GM08714 (cell line): ENCODE measurements at regions not wholly inside any gene's neighbourhood (a gene's known extent, or its start where the extent isn't known, plus 50 kb on each side); places are given as distances from the start of the nearest gene placed in this dataset.
"Not testable (repeated sequence)": the region's sequence is repeated elsewhere in the genome, so short reads cannot be mapped to it uniquely, and the experiment has no call there.

Source experiments
- H3K4me3 ChIP-seq: fragments of 200-500 bp; sonication (Bioruptor generic); 2 replicates; pipeline ENCODE4 v1.5.1; 2014; ENCODE audit warnings: mild to moderate bottlenecking, low read length, inconsistent platforms
- ZNF274 ChIP-seq: IDR thresholded peaks from 2 replicates; pipeline ENCODE4 v1.6.1; 2012; ENCODE audit warnings: mild to moderate bottlenecking, low read depth, low read length

DNA sequence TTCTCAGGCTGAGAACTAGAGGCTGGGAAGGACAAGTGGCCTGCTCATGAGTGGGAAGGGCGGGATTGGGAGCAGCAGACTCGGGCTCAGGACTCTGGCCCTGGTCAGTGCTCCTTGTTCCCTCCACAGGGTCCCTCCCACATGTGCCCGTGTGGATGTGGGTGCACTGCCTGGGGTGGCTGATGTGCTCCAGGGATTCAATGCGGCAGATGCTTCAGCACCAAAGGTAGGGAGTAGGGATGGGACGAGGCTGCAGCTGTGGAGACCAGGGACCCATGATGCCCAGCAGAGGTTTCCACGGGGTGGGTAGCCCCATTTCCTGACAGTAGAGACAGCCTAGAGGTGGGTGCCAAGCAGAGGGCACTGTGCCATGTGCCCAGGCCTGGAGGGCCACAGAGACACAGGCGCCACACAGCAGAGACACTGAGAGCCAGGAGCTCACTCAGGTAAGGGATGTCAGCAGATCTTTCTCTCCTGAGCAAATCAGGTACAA is 89.5 kb downstream of the GGTLC2 start:
- TF ChIP-seq ZNF274: no peak
- no peak overlapping the region for H3K4me3 ChIP-seq

DNA sequence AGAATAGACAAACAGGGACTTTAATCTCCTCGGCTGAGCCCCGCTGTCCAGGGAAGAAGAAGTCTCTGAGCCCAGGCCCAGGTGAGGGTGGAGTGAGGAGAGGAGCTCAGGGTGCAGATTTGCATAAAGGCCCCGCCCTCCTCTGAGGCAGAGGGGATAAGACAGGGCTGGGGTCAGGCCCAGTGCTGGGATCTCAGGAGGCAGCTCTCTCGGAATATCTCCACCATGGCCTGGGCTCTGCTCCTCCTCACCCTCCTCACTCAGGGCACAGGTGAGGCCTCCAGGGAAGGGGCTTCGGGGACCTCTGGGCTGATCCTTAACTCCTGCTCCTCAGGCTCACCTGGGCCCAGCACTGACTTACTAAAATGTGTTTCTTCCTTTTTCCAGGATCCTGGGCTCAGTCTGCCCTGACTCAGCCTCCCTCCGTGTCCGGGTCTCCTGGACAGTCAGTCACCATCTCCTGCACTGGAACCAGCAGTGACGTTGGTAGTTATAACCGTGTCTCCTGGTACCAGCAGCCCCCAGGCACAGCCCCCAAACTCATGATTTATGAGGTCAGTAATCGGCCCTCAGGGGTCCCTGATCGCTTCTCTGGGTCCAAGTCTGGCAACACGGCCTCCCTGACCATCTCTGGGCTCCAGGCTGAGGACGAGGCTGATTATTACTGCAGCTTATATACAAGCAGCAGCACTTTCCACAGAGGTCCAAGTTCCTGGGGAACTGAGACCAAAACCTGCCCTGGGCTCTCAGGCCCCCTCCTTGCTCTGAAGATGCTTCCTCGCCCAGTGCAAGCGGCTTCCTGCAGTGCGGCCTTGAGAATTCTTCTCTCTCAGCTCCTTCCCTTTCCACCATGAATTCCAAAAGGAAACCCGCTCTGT is 90.2 kb downstream of the GGTLC2 start:
- H3K4me3 ChIP-seq: not testable (repeated sequence)

DNA sequence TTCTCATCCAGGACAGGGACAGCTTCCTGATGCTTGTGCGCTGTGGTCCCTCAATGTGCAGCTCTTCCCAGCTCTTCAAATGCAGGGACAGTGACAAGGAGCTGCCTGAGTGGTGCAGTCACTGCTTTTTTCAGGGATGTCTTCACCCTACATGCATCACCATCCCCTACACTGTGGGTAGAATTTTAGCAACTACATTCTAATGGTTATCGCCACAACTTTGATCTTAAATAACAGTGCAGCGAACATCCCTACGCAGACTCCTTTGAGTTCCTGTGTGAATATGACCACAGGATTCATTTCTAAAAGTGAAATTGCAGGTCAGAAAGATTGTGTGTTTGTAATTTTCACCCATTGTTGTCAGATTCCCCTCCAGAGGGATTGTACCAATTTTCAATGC is 90.9 kb downstream of the GGTLC2 start:
- H3K4me3 ChIP-seq: not testable (repeated sequence)

DNA sequence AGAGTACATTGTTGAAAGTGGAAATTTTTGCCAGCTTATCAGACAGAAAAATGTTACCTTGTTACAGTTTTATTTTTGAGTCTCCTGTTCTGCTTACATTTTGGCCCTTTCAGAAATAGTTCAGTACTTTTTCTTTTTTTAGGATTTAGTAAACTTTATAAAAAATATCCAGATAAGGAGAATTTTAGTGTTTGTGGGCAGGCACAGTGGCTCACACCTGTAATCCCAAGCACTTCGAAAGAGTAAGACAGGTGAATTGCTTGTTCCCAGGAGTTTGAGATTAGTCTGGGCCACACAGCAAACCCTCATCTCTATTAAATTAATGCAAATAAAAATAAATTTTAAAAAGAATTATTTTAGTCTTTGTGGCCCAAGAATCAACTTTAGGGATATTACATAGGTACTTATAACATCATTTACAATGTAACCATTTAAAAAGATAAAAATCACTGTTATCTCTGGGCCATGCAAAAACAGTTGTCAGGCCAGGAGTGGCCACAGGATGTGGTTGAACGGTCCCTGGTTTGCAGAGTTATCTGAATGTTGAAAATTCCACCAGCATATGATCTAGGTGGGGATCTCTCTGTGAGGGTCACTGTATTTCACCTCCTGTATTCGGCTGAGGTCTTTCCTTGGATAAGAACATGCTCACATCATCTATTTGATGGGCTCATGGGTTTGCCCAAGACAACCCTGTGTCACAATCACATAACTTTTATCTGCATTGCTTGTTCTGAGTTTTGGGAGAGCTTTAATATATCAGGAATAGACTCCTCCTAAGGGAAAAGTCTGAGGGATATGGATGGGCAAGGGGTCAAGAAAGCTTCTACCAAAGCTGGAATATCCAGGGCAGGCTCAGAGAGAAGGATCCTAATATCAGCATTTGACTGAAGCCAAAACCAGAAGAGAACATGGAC is 91.5 kb downstream of the GGTLC2 start:
- no peak overlapping the region for H3K4me3 ChIP-seq
- no peak for TF ChIP-seq ZNF274

DNA sequence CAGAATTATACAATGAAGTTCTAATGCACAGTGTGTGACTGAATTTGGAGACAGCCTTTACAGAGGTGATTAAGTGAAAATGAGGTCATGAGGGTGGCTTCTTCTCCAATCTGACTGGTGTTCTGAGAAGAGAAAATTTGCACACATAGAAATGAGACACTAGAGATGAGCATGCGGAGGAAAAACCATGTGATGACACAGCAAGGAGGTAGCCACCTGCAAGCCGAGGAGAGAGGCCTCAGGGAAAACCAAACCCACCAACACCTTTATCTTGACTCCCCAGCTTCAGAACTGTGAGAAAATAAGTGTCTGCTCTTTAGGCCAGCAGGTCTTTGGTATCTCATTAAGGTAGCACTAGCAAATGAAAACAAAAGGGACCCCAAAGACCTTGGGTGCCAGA is 93.2 kb downstream of the GGTLC2 start:
- TF ChIP-seq ZNF274: no peak
- H3K4me3 ChIP-seq: no peak overlapping the region

DNA sequence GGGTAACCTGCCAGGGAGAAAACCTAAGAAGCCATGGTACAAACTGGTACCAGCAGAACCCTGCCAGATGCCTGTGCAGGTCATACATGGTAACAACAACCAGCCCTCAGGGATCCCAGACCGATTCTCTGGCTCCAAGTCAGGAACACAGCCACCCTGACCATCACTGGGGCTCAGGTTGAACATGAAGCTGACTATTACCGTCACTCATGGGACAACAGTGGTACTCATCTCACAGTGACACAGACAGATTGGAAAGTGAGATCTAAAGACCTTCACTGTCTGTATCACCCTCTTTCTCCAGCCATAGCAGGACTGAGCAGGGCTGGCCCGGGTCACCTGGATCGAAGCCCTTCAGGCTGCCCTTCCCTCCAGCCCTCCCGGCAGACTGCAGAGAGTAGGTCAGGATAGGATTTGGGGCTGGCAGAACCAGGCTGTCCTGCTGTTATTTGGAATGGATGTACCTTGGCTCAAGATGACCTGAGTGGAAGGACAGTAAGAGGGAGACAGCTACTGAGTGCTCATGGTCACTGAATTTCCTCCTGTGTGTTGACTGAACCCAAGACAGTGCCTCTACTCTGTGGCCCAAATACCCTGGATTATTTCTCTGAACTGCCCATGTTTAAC is 94.7 kb downstream of the GGTLC2 start:
- no peak overlapping the region for H3K4me3 ChIP-seq
- no peak for TF ChIP-seq ZNF274

DNA sequence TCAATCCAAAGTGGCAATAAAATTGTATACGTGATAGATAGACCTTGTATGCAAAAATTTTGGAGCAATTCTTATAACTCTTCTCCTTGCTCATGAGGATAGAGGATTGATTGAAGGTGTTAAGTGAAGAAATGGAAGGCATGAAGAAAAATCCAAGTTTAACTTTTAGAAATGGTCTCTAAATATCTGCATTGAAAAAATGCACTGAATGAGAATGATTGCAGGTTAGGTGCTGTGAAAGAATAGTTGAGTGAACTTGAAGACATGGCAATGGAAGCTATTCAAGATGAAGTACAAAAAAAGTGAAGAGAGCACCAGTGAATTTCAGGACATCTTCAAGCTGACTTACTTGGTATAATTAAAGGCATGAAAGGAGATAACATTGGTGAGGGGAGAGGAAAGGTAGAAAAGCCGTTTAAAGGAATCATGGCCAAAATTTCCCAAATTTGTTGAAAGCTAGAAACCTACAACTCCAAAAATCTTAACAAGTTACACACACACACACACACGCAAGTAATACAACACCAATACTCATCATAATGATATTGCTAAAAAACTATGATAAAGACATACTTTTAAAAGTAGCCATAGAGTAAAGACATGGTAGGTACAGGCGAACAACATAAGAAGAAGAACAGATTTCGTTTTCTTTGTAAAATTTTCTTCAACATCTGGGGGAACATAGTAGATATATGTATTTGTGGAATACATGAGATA is 96.3 kb downstream of the GGTLC2 start:
- TF ChIP-seq ZNF274: no peak
- no peak overlapping the region for H3K4me3 ChIP-seq

DNA sequence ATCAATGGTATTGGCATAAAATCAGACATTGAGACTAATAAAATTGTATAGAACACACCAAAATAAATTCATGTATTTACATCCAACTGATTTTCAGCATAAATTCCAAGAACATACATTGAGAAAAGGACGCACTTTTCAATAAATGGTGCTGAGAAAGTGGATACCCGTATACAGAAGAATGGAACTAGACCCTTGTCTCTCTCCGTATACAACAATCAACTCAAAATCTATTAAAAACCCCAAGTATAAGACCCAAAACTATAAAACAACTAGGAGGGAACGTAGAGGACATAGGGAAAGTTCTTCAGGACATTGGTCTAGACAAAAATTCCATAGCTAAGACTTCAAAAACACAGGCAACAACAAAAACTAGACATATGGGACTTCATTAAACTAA is 97.4 kb downstream of the GGTLC2 start:
- TF ChIP-seq ZNF274: no peak
- no peak overlapping the region for H3K4me3 ChIP-seq

DNA sequence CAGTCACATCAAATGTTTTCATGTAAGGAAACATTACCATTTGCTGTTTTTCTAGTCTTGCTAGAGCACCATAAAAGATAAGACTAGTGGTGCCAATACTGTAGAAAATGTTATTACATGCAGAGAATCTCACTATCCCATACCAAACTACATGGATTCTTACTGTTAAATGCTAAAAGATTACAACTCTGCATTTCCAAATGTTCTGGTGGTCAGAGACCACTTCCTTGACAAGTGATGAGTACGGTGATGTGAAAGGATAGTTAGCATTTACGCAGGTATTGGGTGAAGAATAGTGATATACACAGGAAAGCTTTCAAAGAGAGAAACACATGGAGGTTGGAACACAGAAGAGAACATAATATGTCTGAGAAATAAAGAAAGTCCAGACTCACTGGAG is 98.2 kb downstream of the GGTLC2 start:
- H3K4me3 ChIP-seq: no peak overlapping the region
- no peak for TF ChIP-seq ZNF274

DNA sequence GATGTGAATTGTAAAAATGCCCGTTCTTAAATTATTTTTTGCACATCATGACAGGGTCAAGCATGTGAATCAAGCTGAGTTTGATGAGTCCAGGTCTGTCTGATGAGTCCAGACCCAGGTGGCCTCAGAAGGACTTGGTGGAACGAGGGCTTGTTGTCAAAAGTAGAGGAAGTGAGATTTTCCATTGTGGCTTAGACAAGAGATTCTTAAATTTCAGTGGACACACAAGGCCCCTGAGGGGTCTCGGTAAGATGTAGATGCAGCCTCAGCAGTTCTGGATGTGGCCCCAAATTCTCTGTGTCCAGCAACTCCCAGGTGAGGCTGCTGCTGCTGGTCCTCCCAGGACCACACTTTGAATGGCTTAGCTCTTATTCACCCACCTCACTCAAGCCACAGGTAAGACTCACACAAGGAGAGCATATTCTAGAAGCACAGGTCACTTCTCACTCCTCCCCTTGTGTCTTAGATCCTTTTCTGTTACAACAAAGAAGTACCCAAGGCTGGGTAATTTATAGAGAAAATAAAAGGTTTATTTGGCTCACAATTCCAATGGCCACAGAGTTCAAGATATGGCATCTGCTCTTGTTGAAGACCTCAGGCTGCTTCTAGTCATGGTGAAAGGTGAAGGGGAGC is 98.8 kb downstream of the GGTLC2 start:
- TF ChIP-seq ZNF274: no peak
- H3K4me3 ChIP-seq: no peak overlapping the region

DNA sequence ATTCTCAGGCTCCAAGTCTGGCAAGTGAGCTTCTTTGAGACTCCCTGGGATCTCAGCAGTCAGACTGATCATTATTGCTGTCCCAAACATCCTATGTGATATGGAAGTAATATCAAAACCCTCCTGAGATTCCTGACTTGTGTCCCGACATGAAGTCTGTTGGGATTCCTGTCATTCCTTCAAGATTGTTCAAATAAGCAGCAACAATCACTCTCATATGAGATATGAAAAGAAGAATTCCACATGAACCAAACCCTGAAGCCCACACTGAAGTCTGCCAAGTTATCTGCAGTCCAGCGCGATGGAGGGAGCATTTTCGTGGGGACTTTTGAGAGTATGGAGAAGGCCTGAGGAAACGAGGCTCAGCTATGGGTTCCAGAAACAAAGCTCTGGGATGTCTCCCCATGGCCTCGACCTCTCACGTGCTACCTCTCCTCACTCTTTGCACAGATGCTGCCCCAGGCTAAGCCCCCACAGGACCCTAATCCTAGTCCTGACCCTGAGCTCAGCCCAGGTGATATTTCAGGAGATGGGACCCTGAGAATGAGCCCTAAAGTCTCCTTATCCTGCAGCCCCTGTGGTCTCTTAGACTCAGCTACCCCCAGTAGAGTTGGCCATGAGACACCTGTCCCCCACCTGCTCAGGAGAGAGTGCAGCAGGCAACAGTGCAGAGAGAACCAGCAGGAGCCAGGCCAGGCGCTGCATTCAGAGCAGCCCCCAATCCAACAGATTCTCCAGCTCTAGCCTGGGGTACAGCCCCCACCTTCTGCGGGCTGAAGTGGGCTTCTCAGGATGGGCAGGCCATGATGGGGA is 100.2 kb downstream of the GGTLC2 start:
- TF ChIP-seq ZNF274: no peak
- H3K4me3 ChIP-seq: no peak overlapping the region

DNA sequence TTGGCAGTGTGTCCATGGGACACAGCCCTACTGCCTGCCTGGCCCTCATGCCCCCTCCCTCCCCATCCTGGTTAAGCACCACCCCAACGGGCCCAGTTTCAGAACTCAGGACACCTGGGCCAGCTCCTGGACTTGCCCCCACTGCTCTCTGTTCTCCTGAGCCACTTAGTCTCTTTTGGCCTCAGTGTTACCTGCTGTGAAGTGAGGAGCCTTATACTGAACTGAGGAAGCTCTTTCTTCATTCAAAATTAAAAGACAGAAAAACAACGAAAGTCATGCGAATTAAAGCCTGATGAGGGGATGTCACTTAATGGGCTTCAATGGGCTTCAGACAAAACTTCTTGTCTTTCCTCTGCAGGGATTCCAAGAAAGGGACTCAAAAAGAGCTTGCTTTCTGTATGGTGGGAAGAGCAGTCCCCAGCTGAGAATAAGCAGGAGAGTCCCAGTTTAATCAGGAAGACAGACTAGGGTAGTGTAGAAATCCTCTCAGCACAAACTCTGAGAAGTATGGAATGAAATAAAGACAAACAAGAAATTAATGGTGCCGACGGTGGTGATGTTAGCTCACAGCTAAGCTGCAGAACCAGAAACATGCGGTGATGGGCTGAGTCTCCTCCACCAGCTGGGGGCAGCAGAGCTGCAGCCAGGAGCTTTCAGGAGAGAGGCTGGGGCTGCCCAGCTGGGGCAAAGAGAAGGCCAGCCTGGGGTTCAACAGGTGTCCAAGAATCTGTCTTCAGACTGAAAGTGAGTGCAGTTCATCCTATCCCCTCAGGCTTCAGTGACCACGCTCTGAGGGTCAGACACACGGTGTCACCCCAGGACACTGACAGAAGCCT is 101.0 kb downstream of the GGTLC2 start:
- no peak overlapping the region for H3K4me3 ChIP-seq
- no peak for TF ChIP-seq ZNF274
